ENCODE measurements at regions not wholly inside any gene's neighbourhood (a gene's known extent, or its start where the extent isn't known, plus 50 kb on each side); places are given as distances from the start of the nearest gene placed in this dataset.

GRCh38 chr7:54252256-54253035, 289.7 kb upstream of the VSTM2A start:
- H3K36me3 Mint-ChIP-seq (ENCODE audit: low read depth) = no peaks in the 10 kb centered on the region
- ATAC-seq (ENCODE audit: low read depth) (no peak), DNase-seq (no peak)
- ChIA-PET POLR2A (no interaction called here), CTCF (no interaction called here)
- TF ChIP-seq CTCF (IDR thresholded peaks at IDR 0.05) = no peak
- intact Hi-C loops (cut with micrococcal nuclease) = no loop called here
- H3K4me1 Mint-ChIP-seq = no peaks in the 10 kb centered on the region
- peaks cover 2% of the 10 kb centered on the region for H3K9me3 Mint-ChIP-seq
- no peak overlapping the region for H3K4me3 Mint-ChIP-seq
- H3K27me3 Mint-ChIP-seq = no peaks in the 10 kb centered on the region
- no peak overlapping the region for H3K27ac Mint-ChIP-seq

DNA sequence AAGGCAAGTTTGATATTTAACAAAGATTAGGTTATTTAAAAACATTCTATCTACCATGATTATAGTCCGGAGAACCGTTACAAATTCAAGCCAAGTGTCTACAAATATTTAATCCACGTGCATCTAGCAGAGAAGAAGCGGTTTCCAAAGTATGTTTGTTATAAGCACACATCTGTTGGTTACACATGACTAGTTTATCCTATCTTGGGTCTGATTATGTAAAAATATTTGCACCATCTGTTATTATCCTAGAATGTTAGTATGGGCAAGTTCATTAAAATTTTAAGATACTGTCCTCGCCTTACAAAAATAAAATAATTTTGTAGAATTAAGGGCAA, 289.2 kb upstream of the VSTM2A start:
- H3K27me3 Mint-ChIP-seq = no peaks in the 10 kb centered on the region
- no peaks in the 10 kb centered on the region for H3K4me1 Mint-ChIP-seq
- ChIA-PET CTCF (no interaction called here), POLR2A (no interaction called here)
- TF ChIP-seq CTCF (IDR thresholded peaks at IDR 0.05) = no peak
- intact Hi-C loops (cut with micrococcal nuclease) = no loop called here
- H3K36me3 Mint-ChIP-seq (ENCODE audit: low read depth) = no peaks in the 10 kb centered on the region
- no peak for ATAC-seq (ENCODE audit: low read depth)
- H3K9me3 Mint-ChIP-seq = peaks cover 2% of the 10 kb centered on the region
- no peak overlapping the region for H3K27ac Mint-ChIP-seq
- H3K4me3 Mint-ChIP-seq = no peak overlapping the region
- no peak for DNase-seq

- intact Hi-C loops (cut with micrococcal nuclease) = no loop called here
- H3K4me1 Mint-ChIP-seq = no peaks in the 10 kb centered on the region
- CTCF ChIA-PET = no interaction called here
- H3K27ac Mint-ChIP-seq = no peak overlapping the region
- H3K9me3 Mint-ChIP-seq = peaks cover 2% of the 10 kb centered on the region
- no peaks in the 10 kb centered on the region for H3K27me3 Mint-ChIP-seq
- no peak for TF ChIP-seq CTCF (IDR thresholded peaks at IDR 0.05)
- DNase-seq = no peak
- no peak for ATAC-seq (ENCODE audit: low read depth)
- POLR2A ChIA-PET = no interaction called here
- no peaks in the 10 kb centered on the region for H3K36me3 Mint-ChIP-seq (ENCODE audit: low read depth)
- no peak overlapping the region for H3K4me3 Mint-ChIP-seq
These were observed 286.9 kb upstream of the VSTM2A start for GRCh38 chr7:54255242-54255641.

DNA sequence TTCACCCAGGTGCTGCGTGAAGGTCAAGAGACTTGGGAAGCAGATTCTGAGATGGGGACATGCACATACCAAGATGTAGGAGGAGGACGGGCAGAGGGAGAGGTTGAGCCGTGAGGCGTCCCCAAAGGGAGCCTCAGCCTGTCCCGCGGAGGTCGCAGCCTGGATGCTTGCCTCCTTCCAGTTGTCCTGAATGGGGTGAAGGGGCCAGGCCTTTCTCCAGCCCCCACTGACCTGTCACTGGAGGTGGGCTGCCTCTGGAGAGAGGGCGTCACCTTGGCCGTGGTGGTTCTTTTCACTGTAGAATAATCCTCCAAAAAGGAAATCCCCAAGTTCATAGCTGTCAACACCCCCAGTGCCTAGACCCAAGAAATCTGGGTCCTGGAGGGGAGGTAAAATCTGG, 283.0 kb upstream of the VSTM2A start:
- DNase-seq = no peak
- no peak for ATAC-seq (ENCODE audit: low read depth)
- Mint-ChIP-seq H3K4me1 (no peaks in the 10 kb centered on the region), H3K9me3 (peaks cover 3% of the 10 kb centered on the region), H3K27me3 (no peaks in the 10 kb centered on the region), H3K27ac (no peak overlapping the region), H3K4me3 (no peak overlapping the region), H3K36me3 (ENCODE audit: low read depth) (no peaks in the 10 kb centered on the region)
- POLR2A ChIA-PET = no interaction called here
- intact Hi-C loops (cut with micrococcal nuclease) = no loop called here
- CTCF ChIA-PET = no interaction called here
- no peak for TF ChIP-seq CTCF (IDR thresholded peaks at IDR 0.05)

GRCh38 chr7:54260941-54261371, 281.2 kb upstream of the VSTM2A start:
- Mint-ChIP-seq H3K27me3 (no peaks in the 10 kb centered on the region), H3K4me1 (no peaks in the 10 kb centered on the region), H3K9me3 (peaks cover 7% of the 10 kb centered on the region), H3K27ac (no peak overlapping the region), H3K4me3 (no peak overlapping the region), H3K36me3 (ENCODE audit: low read depth) (no peaks in the 10 kb centered on the region)
- CTCF ChIA-PET = no interaction called here
- ATAC-seq (ENCODE audit: low read depth) (no peak), DNase-seq (no peak)
- POLR2A ChIA-PET = no interaction called here
- no peak for TF ChIP-seq CTCF (IDR thresholded peaks at IDR 0.05)
- intact Hi-C loops (cut with micrococcal nuclease) = no loop called here

Measured in activated B cell treated with CpG ODN at 0.5 μM for 24 hours (primary cell).